ENCODE measurements at regions not wholly inside any gene's neighbourhood (a gene's known extent, or its start where the extent isn't known, plus 50 kb on each side); places are given as distances from the start of the nearest gene placed in this dataset.

DNA sequence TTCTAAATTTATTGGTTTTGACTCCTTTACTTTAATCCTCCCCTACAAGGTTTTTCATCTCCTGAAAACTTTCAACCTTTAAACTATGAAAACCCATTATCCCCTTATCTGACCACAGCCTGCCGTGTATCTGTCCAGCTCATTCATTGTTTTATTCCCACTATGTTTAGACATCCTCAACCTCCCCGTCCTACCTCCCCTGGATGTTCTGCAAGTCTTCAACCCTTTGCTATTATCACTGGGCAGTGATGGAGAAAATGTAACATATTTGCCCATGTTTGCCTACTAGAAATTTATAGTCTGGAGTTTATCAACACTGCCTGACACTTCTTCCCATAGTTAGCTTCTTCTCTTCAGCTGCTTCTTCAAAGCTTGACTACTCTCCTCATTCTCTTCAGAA, 483.4 kb downstream of the PRKD1 start:
- TF ChIP-seq CTCF (conservative IDR thresholded peaks at IDR 0.05) = no peak
- no peaks in the 10 kb centered on the region for H3K9me3 Mint-ChIP-seq
- no peaks in the 10 kb centered on the region for H3K36me3 Mint-ChIP-seq

DNA sequence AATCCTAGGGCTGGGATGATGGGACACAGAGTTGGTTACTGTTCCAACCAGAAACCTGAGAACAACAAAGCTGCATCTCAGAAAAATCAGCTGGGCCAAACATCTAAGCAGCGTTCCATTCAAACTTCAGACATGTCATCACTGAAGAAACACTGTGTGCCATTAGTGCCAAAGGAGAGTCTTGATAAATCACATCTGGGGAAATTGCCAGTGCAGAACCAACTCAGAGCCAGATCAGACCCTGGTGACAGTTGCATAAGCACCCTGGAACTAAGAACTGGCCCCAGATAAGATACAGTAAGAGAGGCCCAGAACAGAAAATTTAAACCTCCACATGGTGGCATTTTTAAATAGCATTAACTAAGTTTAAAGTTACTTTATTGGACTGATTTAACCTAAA, 482.8 kb downstream of the PRKD1 start:
- H3K4me1 Mint-ChIP-seq (ENCODE audit: unreplicated experiment) = no peaks in the 10 kb centered on the region

More for the DNA sequence above, 483.4 kb downstream of the PRKD1 start:
- no peaks in the 10 kb centered on the region for H3K4me1 Mint-ChIP-seq (ENCODE audit: unreplicated experiment)
- no peak overlapping the region for H3K27ac Mint-ChIP-seq
- no peak overlapping the region for H3K4me3 Mint-ChIP-seq
- DNase-seq (ENCODE audit: extremely low spot score, unreplicated experiment) = no peak
- peaks cover 8% of the 10 kb centered on the region for H3K27me3 Mint-ChIP-seq

DNA sequence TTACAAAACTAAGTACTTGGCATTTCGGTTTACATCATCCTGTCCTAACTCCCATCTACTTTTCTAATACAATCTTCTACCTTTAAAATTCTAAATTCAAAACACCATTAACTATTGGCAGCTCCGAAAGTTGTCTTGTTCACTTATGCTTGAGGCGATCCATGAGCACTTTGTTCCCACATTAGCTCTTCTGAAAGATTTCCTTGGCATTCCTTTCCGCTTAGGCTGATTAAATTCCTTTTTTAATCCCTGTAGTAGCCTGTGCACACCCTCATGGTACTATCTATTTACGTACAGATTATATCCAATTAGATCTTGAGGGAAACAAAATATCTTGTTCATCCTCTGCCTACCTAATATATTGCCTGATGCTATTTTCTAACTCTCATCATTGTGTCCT, 480.7 kb downstream of the PRKD1 start:
- Mint-ChIP-seq H3K27me3 (peaks cover 8% of the 10 kb centered on the region), H3K9me3 (no peaks in the 10 kb centered on the region), H3K4me3 (no peak overlapping the region), H3K36me3 (no peaks in the 10 kb centered on the region), H3K4me1 (ENCODE audit: unreplicated experiment) (no peaks in the 10 kb centered on the region), H3K27ac (no peak overlapping the region)
- DNase-seq (ENCODE audit: extremely low spot score, unreplicated experiment) = no peak
- TF ChIP-seq CTCF (conservative IDR thresholded peaks at IDR 0.05) = no peak

More for the DNA sequence above, 482.8 kb downstream of the PRKD1 start:
- H3K4me3 Mint-ChIP-seq = no peak overlapping the region
- TF ChIP-seq CTCF (conservative IDR thresholded peaks at IDR 0.05) = no peak
- H3K9me3 Mint-ChIP-seq = no peaks in the 10 kb centered on the region
- no peak for DNase-seq (ENCODE audit: extremely low spot score, unreplicated experiment)
- no peaks in the 10 kb centered on the region for H3K36me3 Mint-ChIP-seq
- H3K27me3 Mint-ChIP-seq = peaks cover 8% of the 10 kb centered on the region
- no peak overlapping the region for H3K27ac Mint-ChIP-seq

- Mint-ChIP-seq H3K27ac (no peak overlapping the region), H3K36me3 (no peaks in the 10 kb centered on the region), H3K4me1 (ENCODE audit: unreplicated experiment) (no peaks in the 10 kb centered on the region), H3K27me3 (no peaks in the 10 kb centered on the region), H3K4me3 (no peak overlapping the region), H3K9me3 (no peaks in the 10 kb centered on the region)
- TF ChIP-seq CTCF (conservative IDR thresholded peaks at IDR 0.05) = no peak
- DNase-seq (ENCODE audit: extremely low spot score, unreplicated experiment) = no peak
Measured at GRCh38 chr14:29451941-29452340, 475.7 kb downstream of the PRKD1 start.

GRCh38 chr14:29453045-29453444, 474.6 kb downstream of the PRKD1 start:
- H3K4me1 Mint-ChIP-seq (ENCODE audit: unreplicated experiment) = no peaks in the 10 kb centered on the region
- no peaks in the 10 kb centered on the region for H3K9me3 Mint-ChIP-seq
- no peak overlapping the region for H3K4me3 Mint-ChIP-seq
- no peaks in the 10 kb centered on the region for H3K36me3 Mint-ChIP-seq
- DNase-seq (ENCODE audit: extremely low spot score, unreplicated experiment) = no peak
- H3K27ac Mint-ChIP-seq = no peak overlapping the region
- TF ChIP-seq CTCF (conservative IDR thresholded peaks at IDR 0.05) = no peak
- H3K27me3 Mint-ChIP-seq = no peaks in the 10 kb centered on the region
